ENCODE measurements at regions not wholly inside any gene's neighbourhood (a gene's known extent, or its start where the extent isn't known, plus 50 kb on each side); places are given as distances from the start of the nearest gene placed in this dataset.
A peak's percentile ranks its signal among the peaks of the same experiment; 100 is the strongest.

GRCh38 chr20:60064554-60065196, 106.5 kb downstream of the CDH26 start:
- DNase-seq (ENCODE audit: low read depth), result no peak

DNA sequence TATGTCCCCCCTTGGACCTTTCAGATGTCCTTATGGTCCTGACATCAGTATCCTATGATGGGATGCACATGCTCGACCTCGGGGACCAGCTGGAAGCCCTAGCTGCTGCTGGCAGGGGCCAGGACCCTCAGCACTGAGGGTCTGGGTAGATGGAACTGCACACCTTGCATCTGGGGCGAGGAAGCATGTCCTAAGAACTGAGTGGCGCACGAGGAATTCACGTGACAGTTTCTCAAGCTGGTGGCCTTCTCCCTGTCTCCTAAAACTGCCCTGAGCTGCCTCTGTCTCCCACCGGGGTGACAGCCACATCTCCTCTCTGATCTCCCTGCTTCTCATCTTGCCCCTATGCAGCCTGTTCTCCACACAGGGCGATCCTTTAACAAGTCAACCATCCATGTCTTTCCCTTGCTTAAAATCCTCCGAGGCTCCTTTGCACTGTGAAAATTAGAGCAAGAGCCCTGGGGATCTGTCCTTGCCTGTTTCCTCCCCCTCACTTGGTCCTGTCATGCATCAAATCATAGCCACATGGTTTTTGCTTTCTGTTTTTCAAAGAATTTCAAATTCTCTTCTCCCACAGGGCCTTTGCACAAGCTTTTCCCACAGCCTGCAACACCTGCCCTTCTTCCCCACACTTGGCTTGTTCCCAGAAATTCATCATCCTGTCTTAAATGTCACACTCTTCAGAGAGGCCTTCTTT, 107.7 kb downstream of the CDH26 start:
- DNase-seq (ENCODE audit: low read depth), result no peak

DNA sequence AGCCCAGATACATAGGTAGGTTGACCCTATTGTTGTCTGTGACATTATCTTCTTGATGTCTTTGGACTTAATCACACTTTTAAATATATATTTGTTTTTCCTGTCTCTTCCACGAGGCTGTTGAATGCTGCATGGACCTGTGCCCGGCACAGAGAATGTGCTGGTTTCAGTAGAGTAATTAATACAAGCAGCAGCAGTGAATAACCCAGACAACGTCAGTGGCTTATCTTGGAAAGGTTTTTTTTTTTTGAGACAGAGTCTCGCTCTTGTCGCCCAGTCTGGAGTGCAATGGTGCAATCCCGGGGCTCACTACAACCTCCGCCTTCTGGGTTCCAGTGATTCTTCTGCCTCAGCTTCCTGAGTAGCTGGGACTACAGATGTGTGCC, 108.2 kb downstream of the CDH26 start:
- no peak for DNase-seq (ENCODE audit: low read depth)

- no peak for DNase-seq (ENCODE audit: low read depth)
Measured at GRCh38 chr20:60068509-60068908, 110.3 kb downstream of the CDH26 start.

DNA sequence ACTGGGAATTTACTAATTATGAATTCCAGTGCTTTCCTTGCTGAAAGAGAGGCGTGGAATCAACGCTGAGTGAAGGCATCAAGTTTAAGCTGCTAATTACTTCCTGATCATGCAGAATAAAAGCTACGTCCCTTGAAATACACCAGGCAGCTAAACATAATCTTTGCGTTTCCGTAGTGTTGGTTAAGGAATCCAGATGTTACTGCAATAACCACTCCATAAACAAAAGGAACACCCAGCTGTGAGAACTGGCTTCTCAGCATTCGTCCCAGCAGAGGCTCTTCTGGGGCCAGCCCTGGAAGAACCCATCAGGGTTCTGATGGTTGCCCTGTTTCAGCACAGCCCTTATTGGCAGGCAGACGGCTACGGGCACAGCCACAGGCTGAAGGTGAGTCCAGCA, 111.4 kb downstream of the CDH26 start:
- DNase-seq (ENCODE audit: low read depth), result no peak

GRCh38 chr20:60070791-60071190, 112.6 kb downstream of the CDH26 start:
- no peak for DNase-seq (ENCODE audit: low read depth)

- peak; percentile 35 for DNase-seq (ENCODE audit: low read depth)
Measured at GRCh38 chr20:60071965-60072364, 113.7 kb downstream of the CDH26 start.

DNA sequence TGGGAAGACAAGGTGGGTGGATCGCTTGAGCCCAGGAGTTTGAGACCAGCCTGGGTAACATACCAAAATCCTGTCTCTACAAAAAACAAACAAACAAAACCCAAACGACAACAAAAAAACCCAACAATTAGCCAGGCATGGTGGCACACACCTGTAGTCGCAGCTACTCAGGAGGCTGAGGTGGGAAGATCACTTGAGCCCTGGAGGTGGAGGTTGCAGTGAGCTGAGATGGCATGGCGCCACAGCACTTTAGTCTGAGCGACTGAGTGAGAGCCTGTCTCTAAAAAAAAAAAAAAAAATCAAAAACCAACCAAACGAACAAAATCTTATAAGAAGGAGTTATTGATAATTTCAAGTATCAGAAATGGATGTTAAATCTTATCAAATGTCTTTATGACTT, 114.9 kb downstream of the CDH26 start:
- DNase-seq (ENCODE audit: low read depth), result no peak

GRCh38 chr20:60073504-60073903, 115.3 kb downstream of the CDH26 start:
- DNase-seq (ENCODE audit: low read depth), result no peak

DNA sequence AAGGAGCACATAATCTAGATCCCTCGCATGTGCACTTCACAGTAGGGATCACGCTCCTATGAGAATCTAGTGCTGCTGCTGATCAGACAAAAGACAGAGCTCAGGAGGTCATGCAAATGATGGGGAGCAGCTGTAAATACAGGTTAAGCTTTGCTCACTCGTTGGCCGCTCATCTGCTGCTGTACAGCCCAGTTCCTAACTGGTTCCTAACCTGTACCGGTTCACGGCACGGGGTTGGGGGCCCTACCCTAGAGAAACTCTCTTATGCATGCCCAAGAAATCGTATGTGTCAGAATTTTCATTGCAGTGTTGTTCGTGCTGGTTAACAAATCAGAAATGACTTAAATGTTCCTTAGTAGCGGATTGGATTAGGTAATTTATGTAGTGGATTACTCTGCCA, 116.1 kb downstream of the CDH26 start:
- DNase-seq (ENCODE audit: low read depth), result no peak

DNA sequence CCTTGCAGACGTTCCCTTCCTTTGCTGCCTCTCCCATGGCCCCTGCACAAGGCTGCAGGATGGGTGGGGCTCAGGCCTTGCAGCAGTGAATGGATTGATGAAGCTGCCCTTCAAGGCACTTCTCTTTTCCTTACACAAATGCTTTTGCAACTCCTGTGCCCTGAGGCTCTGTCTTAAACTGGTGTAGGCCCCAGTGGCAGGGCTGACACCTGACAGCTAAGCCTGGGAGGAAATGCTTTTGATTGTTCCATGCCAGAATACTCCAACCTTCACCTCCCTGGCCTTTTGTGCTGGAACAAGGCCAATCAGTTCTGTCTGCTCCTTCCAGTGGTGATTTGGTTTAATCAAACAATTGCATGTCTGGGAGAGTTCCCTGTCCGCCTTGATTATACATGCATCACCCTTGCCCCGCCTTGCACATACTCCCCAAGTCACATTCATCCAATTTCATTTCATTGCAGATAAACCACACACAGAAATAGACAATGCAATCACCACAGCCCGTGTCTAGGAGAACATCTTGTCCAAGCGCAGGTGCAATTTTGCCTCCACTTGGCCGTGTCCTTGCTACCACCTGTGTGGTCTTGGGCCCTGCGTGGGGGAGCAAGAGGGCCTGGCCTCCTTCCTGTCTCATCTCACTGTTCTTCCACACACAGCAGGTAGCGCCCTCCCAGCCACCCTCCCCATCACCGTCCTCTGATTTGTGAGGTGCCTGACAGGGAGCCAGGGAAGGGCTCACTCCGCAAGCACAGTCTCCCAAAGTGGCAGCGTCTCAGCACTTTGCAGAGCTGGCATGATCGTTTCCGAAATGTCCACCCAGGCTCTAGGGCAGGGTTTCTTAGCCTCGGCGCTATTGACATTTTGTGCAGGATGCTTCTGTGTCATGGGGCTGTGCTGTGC, 120.4 kb downstream of the CDH26 start:
- DNase-seq (ENCODE audit: low read depth), result no peak

DNA sequence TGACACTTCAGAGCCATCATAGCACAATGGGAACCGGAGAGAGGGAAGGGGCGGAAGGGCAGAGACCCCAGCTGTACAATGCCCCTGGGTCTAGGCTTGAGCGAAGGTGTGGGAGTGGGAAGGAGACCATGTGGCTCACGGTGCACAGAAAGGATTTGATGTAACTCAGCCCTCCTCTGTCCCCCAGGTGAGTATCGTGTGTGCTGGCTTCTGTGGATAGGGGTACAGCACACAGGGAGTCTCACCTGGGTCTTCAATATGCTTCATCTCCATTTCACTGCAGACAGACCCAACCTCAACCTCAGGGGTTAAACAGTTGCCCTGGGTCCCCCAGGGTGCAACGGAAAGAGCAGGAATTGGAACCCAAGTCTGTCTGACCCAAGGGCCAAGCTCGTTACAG, 122.2 kb downstream of the CDH26 start:
- no peak for DNase-seq (ENCODE audit: low read depth)

- DNase-seq (ENCODE audit: low read depth), result no peak
Measured at GRCh38 chr20:60085551-60086132, 127.4 kb downstream of the CDH26 start.

DNA sequence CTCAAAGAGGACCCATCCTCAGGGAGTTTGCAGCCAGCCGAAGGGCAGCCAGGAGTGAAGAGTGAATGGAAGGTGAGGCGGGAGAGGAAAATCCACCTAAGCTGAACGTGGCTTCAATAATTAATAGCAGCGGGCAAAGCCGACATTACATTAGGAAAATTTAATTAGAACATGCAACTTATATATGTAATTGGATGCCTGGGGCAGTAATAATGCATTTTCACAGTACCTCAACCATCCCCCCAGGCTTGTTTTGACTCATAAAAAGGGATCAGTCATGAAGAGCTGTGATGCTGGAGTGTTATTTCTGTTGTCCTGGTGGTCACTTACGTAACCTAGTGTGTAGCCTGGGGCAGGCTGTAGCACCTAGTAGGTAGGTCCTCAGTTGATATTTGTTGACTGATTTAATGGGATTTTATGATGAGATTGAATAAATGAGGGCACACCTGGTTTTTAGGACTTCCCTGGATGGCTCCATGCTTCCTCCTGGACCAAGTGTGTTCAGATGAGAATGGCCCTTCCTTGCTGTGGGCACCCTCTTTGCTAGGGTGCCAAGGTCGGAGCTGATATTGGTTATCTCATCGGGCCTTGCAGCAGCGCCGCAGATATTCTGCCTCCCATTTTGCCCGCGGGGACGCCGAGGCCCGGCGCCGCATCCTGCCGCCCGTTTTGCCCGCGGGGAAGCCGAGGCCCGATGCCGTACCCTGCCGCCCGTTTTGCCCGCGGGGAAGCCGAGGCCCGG, 128.8 kb downstream of the CDH26 start:
- DNase-seq (ENCODE audit: low read depth), result no peak

- no peak for DNase-seq (ENCODE audit: low read depth)
Measured at GRCh38 chr20:60087563-60088105, 129.4 kb downstream of the CDH26 start.

- DNase-seq (ENCODE audit: low read depth), result no peak
Measured at GRCh38 chr20:60088236-60088635, 130.0 kb downstream of the CDH26 start.

DNA sequence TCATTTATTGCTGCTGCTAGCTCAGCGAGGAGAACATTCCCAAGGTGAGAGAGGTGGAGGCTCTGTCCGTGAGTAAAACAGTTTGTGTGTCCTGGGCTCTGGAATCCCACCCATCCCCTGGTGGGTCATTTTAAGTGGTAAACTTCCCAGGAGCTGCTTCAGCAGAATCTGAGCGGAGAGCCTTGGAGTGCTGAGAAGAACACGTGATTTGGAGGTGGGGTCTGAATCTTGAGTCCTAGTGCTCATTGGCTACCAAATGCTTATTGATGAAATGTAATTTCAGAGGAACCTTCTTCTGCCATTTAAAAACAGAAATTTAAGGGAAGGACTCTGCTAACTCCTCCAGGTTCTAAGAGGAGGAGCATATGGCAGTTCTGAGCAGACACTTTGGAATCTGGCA, 132.4 kb downstream of the CDH26 start:
- no peak for DNase-seq (ENCODE audit: low read depth)

DNA sequence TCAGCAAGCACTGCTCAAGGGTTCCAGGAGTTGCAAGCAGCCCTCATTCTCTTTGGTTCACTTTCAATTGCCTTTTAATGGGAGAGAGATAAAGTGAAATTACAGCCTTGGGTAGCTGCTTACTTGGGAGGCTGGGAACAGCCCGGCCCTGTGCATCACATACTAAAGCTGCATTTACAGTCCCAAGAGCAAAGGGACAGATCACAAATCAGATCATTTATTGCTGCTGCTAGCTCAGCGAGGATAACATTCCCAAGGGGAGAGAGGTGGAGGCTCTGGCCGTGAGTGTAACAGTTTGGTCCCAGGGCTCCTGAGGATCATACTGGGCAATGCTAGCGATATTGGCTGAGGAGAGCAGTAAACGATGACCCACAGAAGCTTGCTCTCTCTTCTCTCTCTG, 133.1 kb downstream of the CDH26 start:
- no peak for DNase-seq (ENCODE audit: low read depth)

DNA sequence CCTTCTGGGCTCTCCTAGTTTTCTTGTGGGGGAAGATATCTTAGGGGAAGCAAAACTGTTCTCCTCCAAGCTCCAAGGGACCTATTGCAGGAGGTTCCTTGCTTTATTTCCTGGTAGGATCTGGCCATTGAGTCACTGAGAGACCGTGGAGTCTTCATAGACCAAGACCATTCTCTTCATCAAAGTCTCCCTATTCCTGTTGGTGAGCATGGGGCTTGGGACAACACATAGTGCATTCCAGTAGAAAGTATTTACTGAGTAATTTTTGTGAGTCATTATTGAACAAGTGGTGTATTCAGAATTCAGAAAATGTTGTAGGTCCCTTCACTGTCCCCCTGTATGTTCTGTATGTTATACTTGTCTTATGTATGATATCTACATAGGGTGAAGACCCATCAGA, 133.6 kb downstream of the CDH26 start:
- DNase-seq (ENCODE audit: low read depth), result no peak

DNA sequence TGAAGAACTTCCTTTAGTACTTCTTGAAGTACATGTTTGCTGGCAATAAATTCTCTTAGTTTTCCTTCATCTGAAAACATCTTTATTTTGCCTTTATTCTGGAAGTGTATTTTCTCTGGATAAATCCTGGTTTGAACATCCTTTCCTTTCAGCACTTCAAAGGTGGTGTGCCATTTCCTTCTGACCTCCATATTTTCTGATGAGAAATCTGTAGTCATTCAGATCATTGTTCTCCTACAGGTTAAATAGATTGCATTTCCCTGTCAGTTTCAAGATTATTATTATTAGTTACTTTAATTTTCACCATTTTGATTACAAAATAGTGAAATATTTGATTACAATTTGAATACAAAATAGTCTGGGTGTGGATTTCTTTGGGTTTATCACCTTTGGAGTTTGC, 134.5 kb downstream of the CDH26 start:
- DNase-seq (ENCODE audit: low read depth), result no peak

DNA sequence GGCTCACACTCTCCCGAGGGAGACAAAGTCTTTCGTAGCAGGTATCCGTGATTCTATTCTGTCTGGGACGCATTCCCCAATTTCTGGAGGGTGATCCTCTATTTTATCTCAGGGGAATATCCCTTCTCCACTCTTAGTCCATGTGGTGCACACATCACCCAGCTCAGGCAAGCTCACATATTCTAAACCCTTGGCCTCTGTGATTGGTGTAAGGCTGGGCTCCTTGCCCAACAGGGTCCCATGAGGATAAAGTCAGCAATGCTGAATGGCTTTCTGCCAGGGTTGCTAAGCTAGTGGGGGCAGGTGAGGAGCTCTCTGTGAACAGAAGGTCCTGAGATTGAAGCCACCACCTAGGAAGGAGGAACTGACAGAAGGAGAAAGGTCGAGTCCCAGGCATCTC, 137.2 kb downstream of the CDH26 start:
- no peak for DNase-seq (ENCODE audit: low read depth)

GRCh38 chr20:60096166-60096565, 137.9 kb downstream of the CDH26 start:
- DNase-seq (ENCODE audit: low read depth), result no peak

Measured in non-pigmented ciliary epithelial cell (primary cell).